GM18498 (cell line): ENCODE measurements at regions not wholly inside any gene's neighbourhood (a gene's known extent, or its start where the extent isn't known, plus 50 kb on each side); places are given as distances from the start of the nearest gene placed in this dataset.

Source experiments
- ATAC-seq: cut with Tn5 transposase; IDR thresholded peaks from one replicate; pipeline ENCODE4 v1.9.1; 2021; ENCODE audit warnings: mild to moderate bottlenecking, moderate library complexity; ENCODE audit not compliant: unreplicated experiment

GRCh38 chr13:57784633-57785032, 153.1 kb downstream of the PCDH17 start:
- ATAC-seq: no peak

DNA sequence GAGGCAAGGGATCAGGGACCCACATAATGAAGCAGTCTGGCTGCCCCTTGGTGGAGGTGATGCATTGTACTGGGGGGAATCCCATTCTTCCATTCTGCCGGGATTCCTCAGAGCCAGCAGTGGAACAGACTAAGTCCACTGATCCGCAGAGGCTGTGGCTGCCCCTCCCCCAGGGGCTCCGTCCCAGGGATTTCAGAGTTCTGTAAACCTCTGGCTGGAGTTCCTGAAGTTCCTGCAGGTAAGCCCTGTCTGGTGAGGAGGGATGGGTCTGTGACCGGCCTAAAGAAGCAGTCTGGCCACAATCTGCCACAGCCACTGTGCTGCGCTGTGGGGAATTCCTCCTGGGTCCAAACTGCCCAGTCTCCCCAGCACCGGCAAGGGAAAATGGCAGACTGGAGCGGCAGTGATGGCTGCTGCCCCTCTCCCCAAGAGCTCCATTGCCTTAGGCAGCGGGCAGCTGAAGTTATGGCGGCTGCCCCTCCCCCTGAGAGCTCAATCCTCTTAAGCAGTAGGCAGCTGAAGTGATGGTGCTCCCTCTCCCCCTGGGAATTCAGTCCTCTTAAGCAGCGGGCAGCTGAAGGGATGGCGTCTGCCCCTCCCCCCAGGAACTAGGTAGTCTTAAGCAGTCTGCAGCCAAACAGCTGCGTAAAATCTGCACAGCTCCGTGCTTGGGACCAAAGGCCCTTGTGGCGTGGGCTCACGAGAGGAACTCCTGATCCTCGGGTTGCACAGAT, 155.7 kb downstream of the PCDH17 start:
- no peak for ATAC-seq

DNA sequence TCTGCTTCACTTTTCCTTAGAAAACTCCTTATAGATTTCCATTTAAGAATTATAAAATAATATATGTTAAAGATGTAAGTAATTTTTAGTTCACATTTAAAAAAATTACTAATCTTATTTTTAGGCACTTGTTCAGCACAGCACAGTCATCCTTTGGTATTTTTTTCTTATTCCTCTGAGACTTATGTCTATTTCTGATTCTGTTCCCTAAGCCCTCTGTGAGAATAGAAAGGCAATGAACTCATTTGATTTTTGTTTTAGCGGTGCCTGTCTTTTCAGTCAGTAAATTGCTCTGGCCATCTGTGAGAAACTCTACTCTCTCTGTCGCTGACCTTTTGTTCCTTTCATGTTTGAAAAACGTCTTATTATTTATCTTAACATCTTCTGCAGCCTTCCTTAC, 168.1 kb downstream of the PCDH17 start:
- no peak for ATAC-seq

GRCh38 chr13:57813651-57814050, 182.1 kb downstream of the PCDH17 start:
- ATAC-seq: no peak

GRCh38 chr13:57815600-57815999, 184.1 kb downstream of the PCDH17 start:
- no peak for ATAC-seq

DNA sequence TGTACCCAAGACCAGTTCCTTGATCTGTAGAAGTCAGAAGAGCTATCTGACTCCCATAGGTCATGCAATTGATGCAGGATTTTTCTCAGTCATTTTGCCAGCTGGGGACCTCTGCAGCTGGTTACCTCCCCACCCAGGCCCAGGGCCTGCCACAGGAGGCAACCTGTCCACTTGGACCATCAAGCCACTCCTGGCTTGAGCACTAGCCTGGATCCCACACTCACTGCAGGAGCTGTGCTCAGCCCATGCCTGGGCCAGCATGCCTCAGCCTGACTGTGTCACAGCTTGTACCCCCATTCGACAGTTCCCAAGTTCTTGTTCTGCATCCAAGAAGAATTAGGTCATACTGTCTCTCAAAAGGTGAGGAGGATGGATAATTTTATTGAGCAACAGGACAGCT, 189.4 kb downstream of the PCDH17 start:
- no peak for ATAC-seq

DNA sequence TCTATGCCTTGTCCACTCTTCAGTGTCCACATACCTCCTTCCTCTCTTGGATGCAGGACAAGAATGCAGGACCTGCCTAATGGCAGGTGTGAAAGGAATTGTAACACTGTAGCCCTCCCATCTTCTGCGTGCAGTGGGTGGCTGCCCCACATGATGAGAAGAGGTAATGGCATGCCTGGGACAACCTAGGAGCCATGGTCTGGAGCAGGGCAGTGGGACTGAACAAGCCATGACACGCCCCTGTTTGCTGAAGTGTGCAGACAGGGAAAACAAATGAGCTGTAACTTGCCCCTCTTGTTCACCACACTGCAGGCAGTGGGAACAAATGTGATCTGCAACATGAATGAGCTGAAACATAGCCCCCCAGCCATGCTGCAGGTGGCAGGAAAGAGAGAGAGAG, 192.2 kb downstream of the PCDH17 start:
- no peak for ATAC-seq

DNA sequence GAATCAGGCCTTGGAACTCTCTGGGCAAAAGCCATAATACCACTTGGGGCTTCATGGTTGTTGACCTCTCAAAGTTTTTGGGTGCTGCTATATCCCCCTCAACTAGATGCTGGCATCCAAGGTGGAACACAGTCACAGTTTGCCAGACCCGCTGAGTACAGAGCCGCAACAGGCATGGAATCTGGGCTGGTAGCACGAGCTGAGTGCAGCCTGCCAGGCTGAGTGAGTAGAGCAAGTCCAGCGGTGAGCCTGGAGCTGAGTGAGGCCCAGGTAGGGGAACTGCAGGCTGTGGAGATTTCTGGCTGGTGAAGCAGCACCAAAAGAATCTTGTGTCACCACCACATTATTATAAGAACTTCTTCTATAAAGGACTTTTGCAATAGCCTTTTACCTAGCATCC, 192.6 kb downstream of the PCDH17 start:
- ATAC-seq: no peak

DNA sequence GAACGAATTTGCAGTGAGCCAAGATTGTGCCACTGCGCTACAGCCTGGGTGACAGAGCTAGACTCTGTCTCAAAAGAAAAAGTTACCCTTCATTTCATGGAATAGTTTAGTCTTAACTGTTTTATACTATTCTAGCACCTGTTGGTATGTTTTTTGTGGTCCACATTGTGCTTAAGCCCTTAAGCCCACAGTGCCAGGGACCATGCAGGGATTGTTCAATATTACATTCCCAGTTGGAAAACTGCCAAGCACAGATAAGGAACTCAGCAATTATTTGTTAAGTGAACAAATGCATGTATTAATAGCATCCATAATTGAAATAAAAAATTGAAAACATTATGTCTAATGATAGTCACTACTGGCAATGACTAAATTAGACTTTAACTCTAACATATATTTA, 193.5 kb downstream of the PCDH17 start:
- no peak for ATAC-seq

GRCh38 chr13:57829496-57829895, 198.0 kb downstream of the PCDH17 start:
- ATAC-seq: no peak

DNA sequence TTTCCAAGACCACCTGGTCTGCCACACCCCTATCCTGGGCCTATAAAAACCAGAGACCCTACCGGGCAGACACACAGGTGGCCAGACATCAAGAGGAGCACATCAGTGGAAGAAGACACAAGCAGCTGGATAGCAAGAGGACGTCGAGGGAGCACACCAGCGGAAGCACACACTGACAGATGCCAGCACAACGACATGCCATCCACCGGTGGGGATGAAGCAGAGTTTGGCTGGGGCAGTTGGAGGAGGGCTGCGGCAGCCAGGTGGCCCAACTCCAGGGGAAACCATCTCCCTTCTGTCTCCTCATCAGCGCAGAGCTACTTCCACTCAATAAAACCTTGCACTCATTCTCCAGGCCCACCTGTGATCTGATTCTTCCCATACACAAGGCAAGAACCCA, 200.6 kb downstream of the PCDH17 start:
- ATAC-seq: no peak

DNA sequence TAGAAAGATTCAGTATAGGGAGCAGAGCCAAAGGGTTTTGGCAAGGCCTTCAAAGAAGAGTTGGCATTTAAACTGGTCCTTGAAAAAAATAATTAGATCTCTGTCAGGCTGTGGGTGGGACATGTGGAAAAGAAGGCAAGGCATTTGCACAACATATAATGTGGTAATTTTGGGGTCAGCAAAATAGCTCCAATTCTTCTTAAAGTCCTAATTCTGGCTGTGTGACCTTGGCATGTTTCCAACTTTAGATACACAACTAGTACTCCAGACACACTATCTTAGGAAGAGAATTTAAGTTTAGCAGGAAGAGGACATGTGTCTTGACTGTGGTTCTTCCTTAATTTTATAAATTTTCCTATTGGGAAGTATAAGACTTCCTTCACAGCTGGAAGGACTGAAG, 206.3 kb downstream of the PCDH17 start:
- ATAC-seq: no peak

DNA sequence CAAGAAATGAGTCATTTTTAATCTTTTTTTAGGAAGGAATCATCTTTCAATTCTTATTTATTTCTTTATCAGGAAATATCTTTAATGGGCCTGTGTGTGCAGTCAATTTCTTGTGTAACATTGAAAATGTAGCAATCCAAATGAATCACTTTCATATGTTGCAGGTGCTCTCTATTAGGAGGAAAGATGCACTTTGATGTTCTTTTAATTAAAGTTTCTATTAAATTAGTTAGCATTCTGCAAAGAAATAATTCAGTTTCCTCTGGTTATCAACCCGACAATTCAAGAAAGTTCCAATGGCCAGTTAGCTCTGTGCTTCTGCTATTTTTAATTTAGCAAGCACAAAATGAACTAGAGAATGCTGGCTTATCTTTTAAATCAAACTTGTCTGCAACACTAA, 212.0 kb downstream of the PCDH17 start:
- ATAC-seq: no peak

DNA sequence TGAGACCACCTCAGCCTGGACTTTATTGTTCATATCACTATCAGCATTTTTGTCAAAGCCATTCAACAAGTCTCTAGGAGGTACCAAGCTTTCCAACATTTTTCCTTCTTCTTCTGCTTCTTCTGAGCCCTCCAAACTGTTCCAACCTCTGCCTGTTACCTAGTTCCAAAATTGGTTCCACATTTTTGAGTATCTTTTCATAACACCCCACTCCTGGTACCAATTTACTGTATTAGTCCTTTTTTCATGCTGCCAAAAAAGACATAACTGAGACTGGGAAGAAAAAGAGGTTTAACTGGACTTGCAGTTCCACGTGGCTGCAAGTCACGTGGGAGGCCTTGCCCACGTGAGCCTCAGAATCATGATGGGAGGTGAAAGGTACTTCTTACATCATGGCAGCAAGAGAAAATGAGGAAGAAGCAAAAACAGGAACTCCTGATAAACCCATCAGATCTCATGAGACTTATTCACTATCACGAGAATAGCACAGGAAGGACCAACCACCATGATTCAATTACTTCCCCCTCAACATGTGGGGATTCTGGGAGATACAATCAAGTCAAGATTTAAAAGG, 215.1 kb downstream of the PCDH17 start:
- ATAC-seq: no peak

GRCh38 chr13:57857945-57858344, 226.4 kb downstream of the PCDH17 start:
- no peak for ATAC-seq

- no peak for ATAC-seq
These were observed 226.8 kb downstream of the PCDH17 start for GRCh38 chr13:57858376-57858775.

DNA sequence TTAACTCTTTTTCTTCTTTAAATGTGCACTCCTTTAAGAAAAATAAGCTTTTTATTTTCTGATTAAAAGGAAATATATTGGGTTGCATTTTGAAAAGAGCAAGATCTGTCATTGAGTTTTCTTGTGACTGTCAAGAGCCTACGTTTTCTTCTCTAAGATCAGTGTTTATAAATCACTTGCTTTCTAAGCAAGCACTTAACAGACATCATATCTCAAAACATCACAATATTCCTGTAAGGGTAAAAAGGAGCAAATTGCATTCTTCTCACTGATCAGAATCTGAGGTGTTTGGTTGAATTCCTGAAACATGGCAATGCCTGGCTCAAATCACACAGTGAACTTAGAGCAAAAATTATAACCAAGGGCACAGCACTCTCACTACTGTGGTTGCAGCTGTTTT, 231.3 kb downstream of the PCDH17 start:
- ATAC-seq: no peak

DNA sequence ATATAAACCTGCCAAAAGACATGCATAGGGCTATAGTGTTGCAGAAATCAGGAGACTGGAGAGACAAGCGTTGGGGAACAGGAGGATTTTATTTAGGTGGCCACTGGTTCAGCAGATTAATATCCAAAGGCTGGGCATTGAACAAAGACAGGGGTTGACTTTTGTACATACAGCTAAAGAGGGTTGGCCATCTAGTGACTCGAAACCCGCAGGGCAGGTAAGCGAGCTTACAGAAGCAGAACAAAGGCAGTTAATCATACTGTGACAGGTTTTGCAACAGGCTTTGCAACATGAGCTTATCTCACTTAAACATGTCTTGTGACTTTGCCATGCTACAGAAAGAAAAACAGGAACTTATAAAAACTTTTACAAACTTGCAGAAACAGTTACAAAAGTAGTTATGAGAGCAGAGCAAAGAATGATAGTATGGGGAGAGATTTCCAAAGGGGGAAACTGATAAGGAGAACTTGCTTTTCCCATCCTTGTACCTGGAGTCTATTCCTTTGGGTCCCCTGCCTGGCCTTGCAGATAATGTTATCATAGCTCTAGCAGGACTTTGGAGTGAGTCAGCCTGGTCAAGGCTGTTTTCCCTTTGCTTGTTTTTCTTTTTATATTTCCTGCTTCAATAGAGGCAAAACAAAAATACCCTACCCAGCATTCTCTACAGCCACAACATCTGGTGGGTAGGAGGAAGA, 234.2 kb downstream of the PCDH17 start:
- ATAC-seq: no peak

GRCh38 chr13:57874530-57874929, 243.0 kb downstream of the PCDH17 start:
- no peak for ATAC-seq

- no peak for ATAC-seq
These were observed 246.1 kb downstream of the PCDH17 start for GRCh38 chr13:57877601-57878000.

DNA sequence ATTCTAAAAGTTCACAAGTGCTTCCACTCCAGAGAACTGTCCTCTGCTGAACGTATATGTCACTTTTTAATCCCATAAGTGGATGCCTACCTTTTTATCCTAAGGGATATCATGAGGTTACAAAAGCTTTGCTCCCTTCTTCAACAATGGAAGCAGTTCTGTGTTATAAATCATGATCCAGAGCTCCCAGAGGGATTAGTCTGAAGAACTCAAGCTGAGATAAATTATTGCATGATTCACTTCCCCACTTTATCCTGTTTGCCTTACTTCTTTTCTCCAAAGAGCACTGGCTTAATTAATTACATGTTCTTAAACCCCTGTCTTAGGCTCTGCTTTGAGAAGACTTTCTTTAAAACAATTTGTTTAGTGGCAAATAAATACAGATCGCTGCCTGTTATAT, 246.7 kb downstream of the PCDH17 start:
- no peak for ATAC-seq

GRCh38 chr13:57897225-57897624, 265.7 kb downstream of the PCDH17 start:
- no peak for ATAC-seq
